ENCODE measurements at regions not wholly inside any gene's neighbourhood (a gene's known extent, or its start where the extent isn't known, plus 50 kb on each side); places are given as distances from the start of the nearest gene placed in this dataset.

- TF ChIP-seq, protein P1, sequence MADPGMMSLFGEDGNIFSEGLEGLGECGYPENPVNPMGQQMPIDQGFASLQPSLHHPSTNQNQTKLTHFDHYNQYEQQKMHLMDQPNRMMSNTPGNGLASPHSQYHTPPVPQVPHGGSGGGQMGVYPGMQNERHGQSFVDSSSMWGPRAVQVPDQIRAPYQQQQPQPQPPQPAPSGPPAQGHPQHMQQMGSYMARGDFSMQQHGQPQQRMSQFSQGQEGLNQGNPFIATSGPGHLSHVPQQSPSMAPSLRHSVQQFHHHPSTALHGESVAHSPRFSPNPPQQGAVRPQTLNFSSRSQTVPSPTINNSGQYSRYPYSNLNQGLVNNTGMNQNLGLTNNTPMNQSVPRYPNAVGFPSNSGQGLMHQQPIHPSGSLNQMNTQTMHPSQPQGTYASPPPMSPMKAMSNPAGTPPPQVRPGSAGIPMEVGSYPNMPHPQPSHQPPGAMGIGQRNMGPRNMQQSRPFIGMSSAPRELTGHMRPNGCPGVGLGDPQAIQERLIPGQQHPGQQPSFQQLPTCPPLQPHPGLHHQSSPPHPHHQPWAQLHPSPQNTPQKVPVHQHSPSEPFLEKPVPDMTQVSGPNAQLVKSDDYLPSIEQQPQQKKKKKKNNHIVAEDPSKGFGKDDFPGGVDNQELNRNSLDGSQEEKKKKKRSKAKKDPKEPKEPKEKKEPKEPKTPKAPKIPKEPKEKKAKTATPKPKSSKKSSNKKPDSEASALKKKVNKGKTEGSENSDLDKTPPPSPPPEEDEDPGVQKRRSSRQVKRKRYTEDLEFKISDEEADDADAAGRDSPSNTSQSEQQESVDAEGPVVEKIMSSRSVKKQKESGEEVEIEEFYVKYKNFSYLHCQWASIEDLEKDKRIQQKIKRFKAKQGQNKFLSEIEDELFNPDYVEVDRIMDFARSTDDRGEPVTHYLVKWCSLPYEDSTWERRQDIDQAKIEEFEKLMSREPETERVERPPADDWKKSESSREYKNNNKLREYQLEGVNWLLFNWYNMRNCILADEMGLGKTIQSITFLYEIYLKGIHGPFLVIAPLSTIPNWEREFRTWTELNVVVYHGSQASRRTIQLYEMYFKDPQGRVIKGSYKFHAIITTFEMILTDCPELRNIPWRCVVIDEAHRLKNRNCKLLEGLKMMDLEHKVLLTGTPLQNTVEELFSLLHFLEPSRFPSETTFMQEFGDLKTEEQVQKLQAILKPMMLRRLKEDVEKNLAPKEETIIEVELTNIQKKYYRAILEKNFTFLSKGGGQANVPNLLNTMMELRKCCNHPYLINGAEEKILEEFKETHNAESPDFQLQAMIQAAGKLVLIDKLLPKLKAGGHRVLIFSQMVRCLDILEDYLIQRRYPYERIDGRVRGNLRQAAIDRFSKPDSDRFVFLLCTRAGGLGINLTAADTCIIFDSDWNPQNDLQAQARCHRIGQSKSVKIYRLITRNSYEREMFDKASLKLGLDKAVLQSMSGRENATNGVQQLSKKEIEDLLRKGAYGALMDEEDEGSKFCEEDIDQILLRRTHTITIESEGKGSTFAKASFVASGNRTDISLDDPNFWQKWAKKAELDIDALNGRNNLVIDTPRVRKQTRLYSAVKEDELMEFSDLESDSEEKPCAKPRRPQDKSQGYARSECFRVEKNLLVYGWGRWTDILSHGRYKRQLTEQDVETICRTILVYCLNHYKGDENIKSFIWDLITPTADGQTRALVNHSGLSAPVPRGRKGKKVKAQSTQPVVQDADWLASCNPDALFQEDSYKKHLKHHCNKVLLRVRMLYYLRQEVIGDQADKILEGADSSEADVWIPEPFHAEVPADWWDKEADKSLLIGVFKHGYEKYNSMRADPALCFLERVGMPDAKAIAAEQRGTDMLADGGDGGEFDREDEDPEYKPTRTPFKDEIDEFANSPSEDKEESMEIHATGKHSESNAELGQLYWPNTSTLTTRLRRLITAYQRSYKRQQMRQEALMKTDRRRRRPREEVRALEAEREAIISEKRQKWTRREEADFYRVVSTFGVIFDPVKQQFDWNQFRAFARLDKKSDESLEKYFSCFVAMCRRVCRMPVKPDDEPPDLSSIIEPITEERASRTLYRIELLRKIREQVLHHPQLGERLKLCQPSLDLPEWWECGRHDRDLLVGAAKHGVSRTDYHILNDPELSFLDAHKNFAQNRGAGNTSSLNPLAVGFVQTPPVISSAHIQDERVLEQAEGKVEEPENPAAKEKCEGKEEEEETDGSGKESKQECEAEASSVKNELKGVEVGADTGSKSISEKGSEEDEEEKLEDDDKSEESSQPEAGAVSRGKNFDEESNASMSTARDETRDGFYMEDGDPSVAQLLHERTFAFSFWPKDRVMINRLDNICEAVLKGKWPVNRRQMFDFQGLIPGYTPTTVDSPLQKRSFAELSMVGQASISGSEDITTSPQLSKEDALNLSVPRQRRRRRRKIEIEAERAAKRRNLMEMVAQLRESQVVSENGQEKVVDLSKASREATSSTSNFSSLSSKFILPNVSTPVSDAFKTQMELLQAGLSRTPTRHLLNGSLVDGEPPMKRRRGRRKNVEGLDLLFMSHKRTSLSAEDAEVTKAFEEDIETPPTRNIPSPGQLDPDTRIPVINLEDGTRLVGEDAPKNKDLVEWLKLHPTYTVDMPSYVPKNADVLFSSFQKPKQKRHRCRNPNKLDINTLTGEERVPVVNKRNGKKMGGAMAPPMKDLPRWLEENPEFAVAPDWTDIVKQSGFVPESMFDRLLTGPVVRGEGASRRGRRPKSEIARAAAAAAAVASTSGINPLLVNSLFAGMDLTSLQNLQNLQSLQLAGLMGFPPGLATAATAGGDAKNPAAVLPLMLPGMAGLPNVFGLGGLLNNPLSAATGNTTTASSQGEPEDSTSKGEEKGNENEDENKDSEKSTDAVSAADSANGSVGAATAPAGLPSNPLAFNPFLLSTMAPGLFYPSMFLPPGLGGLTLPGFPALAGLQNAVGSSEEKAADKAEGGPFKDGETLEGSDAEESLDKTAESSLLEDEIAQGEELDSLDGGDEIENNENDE (IDR thresholded peaks at IDR 0.05; ENCODE audit: insufficient replicate concordance, low read length) = no peak
- TF ChIP-seq USF2 (IDR thresholded peaks at IDR 0.05; ENCODE audit: low read length) (no peak), KDM5A (IDR thresholded peaks at IDR 0.05; ENCODE audit: low read length) (no peak), MAFK (IDR thresholded peaks at IDR 0.05; ENCODE audit: low read depth, low read length) (no peak), KDM4A (IDR thresholded peaks at IDR 0.05; ENCODE audit: low read depth, low read length, severe bottlenecking) (no peak), KDM1A (IDR thresholded peaks at IDR 0.05; ENCODE audit: borderline replicate concordance, low read length) (no peak)
These were observed 60.1 kb upstream of the PLAC1 start (continued) for GRCh38 chrX:134718105-134718965.

Measured in H1 (cell line).